ENCODE measurements at regions not wholly inside any gene's neighbourhood (a gene's known extent, or its start where the extent isn't known, plus 50 kb on each side); places are given as distances from the start of the nearest gene placed in this dataset.
A peak's percentile ranks its signal among the peaks of the same experiment; 100 is the strongest.

GRCh38 chr4:123170843-123171242 is 225.8 kb upstream of the SPRY1 start:
- Histone ChIP-seq H2BK20ac (ENCODE audit: low read depth, low read length) (no peak overlapping the region), H2AFZ (replicated peaks; ENCODE audit: low read length, poor library complexity) (no peak overlapping the region), H3K4ac (ENCODE audit: low read depth, low read length) (no peak overlapping the region), H2BK15ac (ENCODE audit: low read depth, low read length) (no peak overlapping the region), H3K56ac (ENCODE audit: extremely low read depth, insufficient read depth, low read length) (no peak overlapping the region), H3K36me3 (ENCODE audit: control insufficient read depth, insufficient read depth, low read length) (no peaks in the 10 kb centered on the region), H4K91ac (ENCODE audit: insufficient read depth, low read depth, low read length) (no peak overlapping the region), H3K27me3 (ENCODE audit: control insufficient read depth, insufficient read depth, low read length) (no peaks in the 10 kb centered on the region), H2AK5ac (ENCODE audit: low read depth, low read length) (no peak overlapping the region), H3K18ac (ENCODE audit: low read depth, low read length) (no peak overlapping the region), H2AK9ac (replicated peaks; ENCODE audit: low read depth, low read length, poor library complexity) (no peak overlapping the region), H2BK5ac (ENCODE audit: low read depth, low read length, poor library complexity, severe bottlenecking) (no peak overlapping the region), H3K9ac (ENCODE audit: low read depth, low read length) (no peak overlapping the region), H4K5ac (ENCODE audit: low read depth, low read length) (no peak overlapping the region), H2BK120ac (ENCODE audit: low read depth, low read length) (no peak overlapping the region), H4K20me1 (ENCODE audit: insufficient read depth, low read length) (no peaks in the 10 kb centered on the region), H3K27ac (ENCODE audit: insufficient read depth, low read length) (no peak overlapping the region), H3K79me1 (ENCODE audit: low read depth in 1 of 2, low read length in 2 of 2) (no peaks in the 10 kb centered on the region; a peak in 1 of 4 replicates), H3K9me1 (ENCODE audit: insufficient read depth, low read length) (no peaks in the 10 kb centered on the region), H3K4me3 (ENCODE audit: insufficient read depth, low read depth, low read length) (no peak overlapping the region), H3K23ac (ENCODE audit: low read depth, low read length) (no peak overlapping the region), H3K9me3 (ENCODE audit: control insufficient read depth, insufficient read depth, low read length) (no peaks in the 10 kb centered on the region), H3K4me1 (ENCODE audit: control insufficient read depth, insufficient read depth, low read length) (peaks cover 2% of the 10 kb centered on the region; the same call in 1 of the 2 replicates), H3K4me2 (ENCODE audit: low read depth, low read length) (no peak overlapping the region), H4K8ac (ENCODE audit: low read depth in 2 of 2, low read length in 2 of 2) (no peak overlapping the region), H3K14ac (replicated peaks; ENCODE audit: low read depth, low read length) (no peak overlapping the region)
- DNase-seq (peak; percentile 4), ATAC-seq (ENCODE audit: low read depth) (no peak)
- ChIA-PET POLR2A (ENCODE audit: unreplicated experiment) (no interaction called here), CTCF (no interaction called here)
- in situ Hi-C loops (cut with MboI; ENCODE audit: low sequenced_read_pairs) (no loop called here), intact Hi-C loops (cut with micrococcal nuclease) (no loop called here), dilution Hi-C loops (cut with HindIII; ENCODE audit: low sequenced_read_pairs, unreplicated experiment) (no loop called here)
- no CpG with 5 or more reads among the region's 4 CpGs for WGBS, 2 experiments (ENCODE audit: extremely low coverage in 2 of 2, insufficient read length in 1 of 2)
- BruUV-seq (replicated peaks): no TSS peak
- TF ChIP-seq MAFK (IDR thresholded peaks at IDR 0.05; ENCODE audit: low read depth, low read length) (no peak), MAZ (IDR thresholded peaks at IDR 0.05; ENCODE audit: borderline replicate concordance, low read depth, low read length) (no peak), MXI1 (IDR thresholded peaks at IDR 0.05; ENCODE audit: borderline replicate concordance, low read depth, low read length) (no peak), FOS (IDR thresholded peaks at IDR 0.05; ENCODE audit: low read depth, low read length) (no peak), RFX5 (IDR thresholded peaks at IDR 0.05; ENCODE audit: low read depth, low read length) (no peak), CEBPB (IDR thresholded peaks at IDR 0.05; ENCODE audit: low read depth, low read length) (no peak), RCOR1 (IDR thresholded peaks at IDR 0.05; ENCODE audit: insufficient replicate concordance, low read length) (no peak), RAD21 (IDR thresholded peaks at IDR 0.05; ENCODE audit: low read length) (no peak), BHLHE40 (IDR thresholded peaks at IDR 0.05; ENCODE audit: low read depth, low read length) (no peak), USF2 (IDR thresholded peaks at IDR 0.05; ENCODE audit: low read depth, low read length) (no peak), POLR2A (IDR thresholded peaks at IDR 0.05; ENCODE audit: low read depth, low read length) (no peak), NFE2L2 (IDR thresholded peaks at IDR 0.05; ENCODE audit: low read depth, low read length) (no peak), CHD1 (IDR thresholded peaks at IDR 0.05; ENCODE audit: low read depth, low read length) (no peak), SMC3 (IDR thresholded peaks at IDR 0.05; ENCODE audit: low read depth, low read length) (no peak), CTCF (conservative IDR thresholded peaks at IDR 0.05; ENCODE audit: low read depth, low read length) (no peak)
